ENCODE measurements at regions not wholly inside any gene's neighbourhood (a gene's known extent, or its start where the extent isn't known, plus 50 kb on each side); places are given as distances from the start of the nearest gene placed in this dataset.

GRCh38 chr17:77770331-77771105, 188.0 kb upstream of the TNRC6C start (continued):
- TF ChIP-seq ZNF79 (CRISPR knock-in tag; IDR thresholded peaks at IDR 0.05; ENCODE audit: low read depth) (no peak), NFIC (IDR thresholded peaks at IDR 0.05) (no peak), NR4A1 (CRISPR knock-in tag; IDR thresholded peaks at IDR 0.05) (no peak), NR4A1 (tag; IDR thresholded peaks at IDR 0.05) (no peak), ZNF197 (CRISPR knock-in tag; IDR thresholded peaks at IDR 0.05; ENCODE audit: low read depth) (no peak), ZNF512 (tag; IDR thresholded peaks at IDR 0.05) (no peak), JUN (IDR thresholded peaks at IDR 0.05; ENCODE audit: borderline replicate concordance, low read depth, low read length) (peak; percentile 38; the same call in 1 of the 2 replicates), JUN (CRISPR knock-in tag; IDR thresholded peaks at IDR 0.05; ENCODE audit: borderline replicate concordance) (no peak), FUS (optimal IDR thresholded peaks at IDR 0.05; ENCODE audit: low read depth, low read length) (no peak), SNAPC5 (CRISPR knock-in tag; IDR thresholded peaks at IDR 0.05) (no peak), BRF2 (IDR thresholded peaks at IDR 0.05; ENCODE audit: borderline replicate concordance, insufficient read depth, insufficient read length) (no peak), NFATC3 (IDR thresholded peaks at IDR 0.05) (no peak), TEAD4 (IDR thresholded peaks at IDR 0.05; ENCODE audit: low read length) (no peak), TEAD4 (CRISPR knock-in tag; IDR thresholded peaks at IDR 0.05; ENCODE audit: borderline replicate concordance) (no peak), PYGO2 (tag; IDR thresholded peaks at IDR 0.05) (no peak), HMGN3 (IDR thresholded peaks at IDR 0.05; ENCODE audit: borderline replicate concordance, extremely low read depth, insufficient read length, low read depth, low read length) (peak; percentile 29), ATF3 (IDR thresholded peaks at IDR 0.05) (peak; percentile 58), ATF3 (CRISPR knock-in tag; conservative IDR thresholded peaks at IDR 0.05) (no peak), ZNF695 (CRISPR knock-in tag; IDR thresholded peaks at IDR 0.05) (no peak), HDAC1 (IDR thresholded peaks at IDR 0.05) (no peak), ZNF253 (CRISPR knock-in tag; conservative IDR thresholded peaks at IDR 0.05) (no peak), ZBTB7A (IDR thresholded peaks at IDR 0.05; ENCODE audit: borderline replicate concordance, control insufficient read depth, low read depth, low read length) (no peak), RBFOX2 (IDR thresholded peaks at IDR 0.05; ENCODE audit: low read depth, low read length) (no peak), L3MBTL2 (IDR thresholded peaks at IDR 0.05) (peak; percentile 65), RB1 (IDR thresholded peaks at IDR 0.05; ENCODE audit: low read depth) (no peak), ZNF24 (IDR thresholded peaks at IDR 0.05) (no peak)
